GM12865 (cell line): ENCODE measurements at regions not wholly inside any gene's neighbourhood (a gene's known extent, or its start where the extent isn't known, plus 50 kb on each side); places are given as distances from the start of the nearest gene placed in this dataset.

ENCODE experiments used
- DNase-seq: peaks from one replicate; pipeline ENCODE4 v3.0.0; 2010; ENCODE audit warnings: low read depth
- H3K4me3 ChIP-seq: 2 replicates; pipeline ENCODE4 v1.5.1; 2011; ENCODE audit warnings: mild to moderate bottlenecking, low read depth, low read length, control low read depth
- TF ChIP-seq, protein P1 (sequence below): IDR thresholded peaks from 2 replicates; pipeline ENCODE4 v1.5.1; 2011; ENCODE audit warnings: low read length, control low read depth, low read depth, inconsistent platforms; ENCODE audit not compliant: insufficient read depth; ENCODE audit errors: missing control alignments

DNA sequence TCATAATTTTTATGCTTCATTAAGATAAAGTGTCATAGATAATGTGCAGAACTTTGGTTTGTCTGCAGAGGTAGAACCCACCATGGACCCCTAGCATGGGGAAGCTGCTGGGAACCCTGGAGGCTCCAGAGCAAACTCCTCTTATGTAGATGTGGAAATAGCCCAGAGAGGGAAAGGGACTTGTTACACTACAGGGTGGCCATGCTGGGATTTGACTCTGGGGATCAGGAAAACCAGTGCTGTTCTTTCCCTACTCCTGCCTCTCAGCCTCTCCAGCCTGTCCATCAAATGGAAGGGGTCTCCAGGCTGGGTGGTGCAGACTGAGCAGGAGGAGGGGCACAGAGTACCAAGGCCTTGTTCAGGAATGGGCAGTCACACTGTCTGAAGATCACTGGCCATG is 54.2 kb downstream of the MSX1 start:
- TF ChIP-seq, protein P1, sequence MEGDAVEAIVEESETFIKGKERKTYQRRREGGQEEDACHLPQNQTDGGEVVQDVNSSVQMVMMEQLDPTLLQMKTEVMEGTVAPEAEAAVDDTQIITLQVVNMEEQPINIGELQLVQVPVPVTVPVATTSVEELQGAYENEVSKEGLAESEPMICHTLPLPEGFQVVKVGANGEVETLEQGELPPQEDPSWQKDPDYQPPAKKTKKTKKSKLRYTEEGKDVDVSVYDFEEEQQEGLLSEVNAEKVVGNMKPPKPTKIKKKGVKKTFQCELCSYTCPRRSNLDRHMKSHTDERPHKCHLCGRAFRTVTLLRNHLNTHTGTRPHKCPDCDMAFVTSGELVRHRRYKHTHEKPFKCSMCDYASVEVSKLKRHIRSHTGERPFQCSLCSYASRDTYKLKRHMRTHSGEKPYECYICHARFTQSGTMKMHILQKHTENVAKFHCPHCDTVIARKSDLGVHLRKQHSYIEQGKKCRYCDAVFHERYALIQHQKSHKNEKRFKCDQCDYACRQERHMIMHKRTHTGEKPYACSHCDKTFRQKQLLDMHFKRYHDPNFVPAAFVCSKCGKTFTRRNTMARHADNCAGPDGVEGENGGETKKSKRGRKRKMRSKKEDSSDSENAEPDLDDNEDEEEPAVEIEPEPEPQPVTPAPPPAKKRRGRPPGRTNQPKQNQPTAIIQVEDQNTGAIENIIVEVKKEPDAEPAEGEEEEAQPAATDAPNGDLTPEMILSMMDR: no peak
- DNase-seq: no peak
- no peak overlapping the region for H3K4me3 ChIP-seq

DNA sequence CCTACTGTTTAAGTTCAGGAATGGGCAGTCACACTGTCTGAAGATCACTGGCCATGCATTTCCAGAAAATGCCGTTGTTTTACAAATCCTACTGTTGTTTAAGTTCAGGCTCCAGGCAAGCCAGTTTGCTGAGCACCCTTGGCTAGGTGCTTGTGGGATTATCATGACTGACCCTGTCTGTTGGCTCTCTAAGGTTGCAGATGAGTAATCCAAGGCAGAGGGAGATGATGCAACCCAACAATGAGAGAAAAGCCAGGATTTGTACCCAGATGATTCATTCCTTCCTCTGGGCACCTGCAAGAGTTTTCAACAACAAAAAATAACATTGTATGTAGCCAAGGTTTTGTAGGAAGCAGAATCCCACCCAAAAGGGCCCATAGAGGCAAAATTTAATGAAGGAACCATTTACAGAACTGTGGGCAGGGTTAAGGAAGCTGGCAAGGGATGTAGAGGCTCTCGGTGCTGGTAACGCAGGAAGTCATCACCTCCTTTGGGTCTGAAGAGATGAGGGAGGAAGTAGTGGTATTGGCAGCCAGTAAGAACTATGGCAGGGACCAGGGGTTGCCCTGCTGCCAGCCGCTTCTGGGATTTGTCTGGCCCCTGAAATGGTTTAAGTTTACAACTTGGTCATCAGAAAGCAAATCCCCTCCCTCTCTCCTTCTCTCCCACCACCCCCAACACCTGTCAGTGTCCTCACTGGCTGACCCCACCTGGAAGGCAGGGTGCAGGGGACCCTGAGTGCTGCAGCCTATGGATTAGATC is 54.8 kb downstream of the MSX1 start:
- DNase-seq: no peak
- TF ChIP-seq, protein P1: no peak
- no peak overlapping the region for H3K4me3 ChIP-seq

DNA sequence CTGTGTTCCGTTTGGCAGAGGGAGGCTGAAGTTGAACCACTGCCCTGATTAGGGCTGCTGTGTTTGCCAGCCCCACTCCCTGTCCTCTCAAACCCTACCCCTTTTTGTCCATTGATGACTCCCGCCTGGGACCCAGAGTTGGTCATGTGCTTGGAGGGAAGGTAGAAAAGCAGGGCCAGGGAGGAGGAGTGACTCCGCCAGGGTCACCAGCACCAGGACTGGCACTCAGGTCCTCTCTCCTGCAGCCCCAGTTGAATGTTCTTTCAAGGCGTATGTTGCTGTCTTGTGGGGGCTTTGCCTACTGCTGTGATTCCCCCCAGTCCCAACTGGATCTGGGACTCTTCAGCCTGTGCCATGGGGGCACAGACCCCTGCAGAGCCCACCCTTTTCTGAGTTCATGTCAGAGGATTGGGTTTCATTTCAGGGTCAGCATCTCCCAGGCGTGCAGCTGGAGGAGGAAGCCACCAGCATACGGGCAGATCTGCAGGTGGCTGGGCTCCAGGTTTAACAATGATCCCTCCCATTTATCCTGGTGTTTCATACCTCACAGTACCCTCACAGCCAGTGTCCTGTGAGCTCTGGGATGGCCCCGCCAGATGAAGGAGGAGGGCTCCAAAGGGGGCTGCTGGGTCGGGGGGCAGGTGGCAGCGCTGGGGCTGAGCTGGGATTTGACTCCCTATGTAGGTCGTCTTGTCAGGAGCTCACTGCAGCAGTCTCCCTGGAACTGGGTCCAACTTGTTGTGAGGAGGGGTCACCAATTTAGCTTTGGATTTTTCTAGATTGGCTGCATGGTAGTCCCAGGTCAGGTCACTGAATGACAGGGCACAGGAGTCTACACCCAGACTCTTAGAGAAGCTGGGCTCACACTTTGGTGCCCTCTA is 55.7 kb downstream of the MSX1 start:
- H3K4me3 ChIP-seq: no peak overlapping the region
- TF ChIP-seq, protein P1: no peak
- DNase-seq: no peak

DNA sequence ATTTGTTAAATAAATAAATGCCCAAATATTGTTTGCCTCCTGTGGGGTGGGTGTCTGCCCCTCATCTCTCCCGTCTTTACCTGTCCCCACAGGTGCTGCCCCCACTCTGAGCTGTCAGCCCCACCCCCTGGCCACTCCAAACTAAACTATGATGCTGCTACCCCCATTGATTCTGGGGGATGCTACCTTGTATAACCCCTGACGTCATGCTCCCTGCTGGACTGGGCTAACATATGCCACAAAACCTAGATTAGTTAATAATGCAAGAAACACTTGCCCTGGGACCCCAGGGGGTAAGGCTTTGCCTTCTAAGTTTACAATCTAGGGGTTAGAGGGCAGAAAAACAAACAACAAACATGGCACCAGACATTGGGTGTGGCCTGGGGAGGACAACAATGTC is 58.6 kb downstream of the MSX1 start:
- TF ChIP-seq, protein P1: no peak
- H3K4me3 ChIP-seq: no peak overlapping the region
- DNase-seq: no peak

DNA sequence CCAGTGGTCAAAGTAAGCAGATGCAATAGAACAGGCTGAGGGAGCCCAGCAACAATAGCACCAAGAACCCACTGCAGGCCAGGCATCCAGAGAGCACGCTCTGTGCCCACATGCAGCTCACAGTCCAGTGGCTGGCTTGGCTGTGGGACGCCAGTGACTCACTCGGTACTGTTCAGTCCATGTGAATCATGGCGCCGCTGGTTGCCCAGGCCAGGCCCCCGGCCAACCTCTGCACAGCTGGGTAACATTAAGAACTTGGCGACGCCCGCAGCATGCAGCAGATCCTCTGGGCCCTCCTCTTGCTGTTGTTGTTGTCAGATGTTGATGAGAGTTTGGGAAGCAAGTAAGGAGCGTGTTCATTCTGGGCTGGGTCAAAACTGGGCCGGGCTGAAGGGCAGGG is 60.5 kb downstream of the MSX1 start:
- TF ChIP-seq, protein P1: no peak
- DNase-seq: no peak
- H3K4me3 ChIP-seq: no peak overlapping the region

DNA sequence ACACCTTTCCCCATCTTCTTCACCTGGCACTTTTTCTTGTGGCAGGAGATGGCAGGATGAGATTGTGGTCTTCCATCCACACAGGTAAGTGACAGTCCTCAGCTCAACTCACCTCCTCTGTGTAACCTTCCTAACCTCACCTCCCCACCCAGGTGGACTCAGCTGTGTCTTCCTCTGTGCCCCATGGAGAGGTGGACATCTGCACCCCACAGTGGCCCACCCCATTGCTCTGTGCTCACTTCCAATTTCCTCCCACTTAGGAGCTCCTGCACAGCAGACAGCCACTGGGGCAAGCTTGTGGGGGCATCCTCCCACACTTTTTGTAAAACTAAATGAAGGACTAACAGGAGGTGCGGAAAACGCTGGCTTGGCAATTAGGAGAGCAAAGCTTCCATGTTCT is 61.6 kb downstream of the MSX1 start:
- no peak for DNase-seq
- no peak overlapping the region for H3K4me3 ChIP-seq
- TF ChIP-seq, protein P1: no peak

DNA sequence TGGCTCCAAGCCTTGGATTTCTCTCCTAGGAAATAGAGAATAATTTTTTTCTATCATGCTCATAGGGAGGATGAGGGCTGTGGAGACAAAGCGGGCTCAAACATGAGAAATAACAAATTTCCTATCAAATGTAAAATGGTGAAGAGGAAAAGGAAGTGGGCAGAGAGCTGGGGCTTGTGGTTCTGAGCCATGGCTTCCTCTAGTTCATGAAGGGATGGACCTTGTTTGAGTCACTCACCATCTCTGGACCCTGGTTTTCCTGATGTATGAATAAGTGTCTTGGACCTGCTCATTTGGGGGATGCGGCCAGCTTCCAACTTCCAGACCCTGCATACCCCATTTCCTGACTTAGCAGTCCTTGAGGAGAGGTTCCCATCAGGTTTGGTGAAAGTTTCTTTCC is 63.0 kb downstream of the MSX1 start:
- TF ChIP-seq, protein P1: no peak
- no peak overlapping the region for H3K4me3 ChIP-seq
- DNase-seq: no peak
